CD4-positive, alpha-beta T cell treated with Interleukin-1 beta for 1 hour (primary cell): ENCODE measurements at regions not wholly inside any gene's neighbourhood (a gene's known extent, or its start where the extent isn't known, plus 50 kb on each side); places are given as distances from the start of the nearest gene placed in this dataset.

Experiments
- DNase-seq, 2 donors: peaks; one replicate each; pipeline ENCODE4 v3.0.0-alpha.2; 2020 to 2022

GRCh38 chr7:84370114-84370513, 175.5 kb upstream of the SEMA3A start:
- no peak for DNase-seq

GRCh38 chr7:84368122-84368521, 173.5 kb upstream of the SEMA3A start:
- DNase-seq = no peak

- no peak for DNase-seq
These were observed 170.1 kb upstream of the SEMA3A start for GRCh38 chr7:84364708-84365107.

- DNase-seq = no peak
These were observed 169.2 kb upstream of the SEMA3A start for GRCh38 chr7:84363741-84364140.

DNA sequence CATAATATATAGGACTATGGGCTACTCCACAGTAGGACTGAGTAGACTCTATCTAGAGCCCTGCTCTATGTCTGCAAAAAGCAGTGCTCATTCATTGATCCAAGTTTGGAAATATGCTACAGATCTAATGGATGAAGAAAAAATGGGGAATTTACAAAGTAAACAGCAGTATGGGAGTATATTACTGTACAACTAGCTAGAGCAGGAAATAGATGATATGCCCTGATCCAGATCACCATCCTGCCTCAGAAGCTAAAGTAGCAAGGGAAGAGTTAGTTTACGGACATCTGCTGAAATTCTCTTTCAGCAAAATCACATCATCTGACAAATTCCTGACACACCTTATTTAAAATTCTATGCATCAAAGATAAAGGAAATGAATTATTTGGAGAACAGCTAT, 168.2 kb upstream of the SEMA3A start:
- no peak for DNase-seq

DNA sequence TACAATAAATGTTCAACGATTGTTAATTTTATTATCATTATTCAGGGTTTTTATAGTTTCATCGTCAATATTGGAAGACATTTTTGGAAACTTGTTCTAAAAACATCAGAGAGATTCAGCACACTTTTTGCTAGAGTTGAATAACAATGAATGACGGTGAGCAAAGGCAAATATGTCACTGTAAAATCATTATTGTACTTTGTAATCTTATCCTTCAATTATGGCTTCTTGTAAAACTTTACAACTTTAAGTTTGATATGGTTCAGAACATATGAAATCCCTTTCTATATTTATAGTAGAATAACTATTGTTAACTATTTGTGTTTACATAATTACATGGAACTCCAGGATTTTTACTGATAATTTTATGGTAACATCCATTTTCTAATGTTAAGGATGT, 167.8 kb upstream of the SEMA3A start:
- no peak for DNase-seq

DNA sequence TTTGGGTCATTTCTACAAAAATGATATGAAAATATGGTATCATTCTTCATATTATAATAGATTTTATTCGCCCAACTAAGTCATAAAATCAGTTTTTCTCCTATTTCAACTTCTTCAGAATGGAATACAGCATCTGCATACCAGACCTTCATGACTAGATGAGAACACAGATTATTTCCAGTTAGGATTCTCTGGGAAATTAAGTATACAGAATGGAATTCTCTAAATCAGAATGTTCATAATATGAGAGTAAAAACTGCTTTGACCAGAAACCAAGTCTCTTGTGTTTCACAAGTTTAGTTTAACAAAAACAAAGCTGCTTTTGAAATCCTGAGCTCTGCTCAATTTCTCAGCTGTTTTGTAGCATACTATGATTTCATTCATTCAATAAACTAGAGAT, 160.3 kb upstream of the SEMA3A start:
- no peak for DNase-seq

DNA sequence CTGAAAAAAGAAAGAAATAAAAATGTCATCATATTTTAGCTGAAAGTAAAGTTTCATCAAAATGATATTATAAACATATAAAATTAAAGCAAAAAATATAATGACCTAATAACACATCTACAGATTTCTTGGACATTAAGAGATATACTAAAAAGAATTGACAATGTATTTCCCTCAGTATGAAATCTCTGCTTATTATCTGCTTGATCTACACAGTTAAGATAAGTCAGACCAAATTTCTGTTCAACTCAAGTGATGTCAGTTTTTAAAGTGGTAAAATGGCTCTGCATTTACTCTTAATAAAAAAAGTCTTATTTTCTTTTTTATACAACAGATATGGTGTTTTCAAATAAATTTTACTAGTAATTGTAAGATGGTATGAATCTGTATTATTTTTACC, 159.4 kb upstream of the SEMA3A start:
- DNase-seq = no peak

DNA sequence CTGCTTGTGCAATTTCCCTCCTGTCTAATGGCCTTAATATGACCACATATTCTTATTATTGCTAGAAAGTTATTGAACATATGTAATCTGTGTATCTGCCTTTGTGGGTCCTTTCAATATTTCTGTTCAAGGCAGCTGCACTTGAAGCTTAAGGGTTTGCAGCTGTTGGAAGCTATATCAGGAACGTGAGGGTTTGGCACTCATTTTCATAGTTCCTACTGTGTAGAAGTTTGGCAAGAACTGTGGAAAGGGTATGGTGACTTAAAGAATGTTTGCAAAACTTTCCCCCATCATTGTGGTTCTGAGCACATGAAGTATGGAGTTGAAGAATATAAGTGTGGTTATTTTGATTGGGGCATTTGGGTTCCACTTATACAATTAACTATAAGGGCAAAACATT, 144.7 kb upstream of the SEMA3A start:
- no peak for DNase-seq

DNA sequence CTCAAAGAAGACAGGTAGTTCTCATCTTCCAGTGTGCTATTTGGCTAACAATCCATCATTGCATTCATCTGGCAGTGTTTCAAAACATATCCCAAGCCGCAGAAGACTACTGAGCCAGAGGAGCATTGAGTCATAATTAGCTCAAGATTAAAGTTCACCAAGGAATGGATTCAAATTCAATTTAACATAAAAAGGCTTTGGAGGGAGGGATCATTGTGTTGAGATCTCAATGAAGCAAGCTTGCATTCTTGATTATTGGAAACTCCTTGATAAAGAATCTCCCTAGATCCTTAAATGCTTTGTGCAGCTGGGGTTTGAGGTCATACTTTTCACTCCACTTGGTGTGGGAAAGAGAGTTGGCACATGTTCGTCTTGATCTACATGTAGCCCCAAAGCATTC, 142.8 kb upstream of the SEMA3A start:
- no peak for DNase-seq

DNA sequence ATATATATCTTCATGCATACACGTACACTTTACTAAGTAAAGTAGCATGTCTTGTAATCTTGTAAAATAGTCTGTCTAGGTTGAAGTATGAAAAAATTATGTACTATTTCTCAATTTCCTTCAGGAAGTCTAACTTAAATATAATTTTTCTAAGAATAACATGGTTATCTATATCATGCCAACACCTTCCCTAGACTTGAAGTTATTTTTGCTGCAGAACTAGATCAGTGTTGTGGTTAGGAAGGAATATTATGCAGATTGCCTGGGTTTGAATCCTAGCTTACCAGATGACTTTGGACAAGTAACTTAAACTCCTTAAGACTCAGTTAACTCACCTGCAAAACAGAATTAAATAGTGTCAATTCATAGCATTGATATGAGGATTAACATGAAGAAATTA, 142.2 kb upstream of the SEMA3A start:
- DNase-seq = no peak

- no peak for DNase-seq
These were observed 141.7 kb upstream of the SEMA3A start for GRCh38 chr7:84336303-84336702.

DNA sequence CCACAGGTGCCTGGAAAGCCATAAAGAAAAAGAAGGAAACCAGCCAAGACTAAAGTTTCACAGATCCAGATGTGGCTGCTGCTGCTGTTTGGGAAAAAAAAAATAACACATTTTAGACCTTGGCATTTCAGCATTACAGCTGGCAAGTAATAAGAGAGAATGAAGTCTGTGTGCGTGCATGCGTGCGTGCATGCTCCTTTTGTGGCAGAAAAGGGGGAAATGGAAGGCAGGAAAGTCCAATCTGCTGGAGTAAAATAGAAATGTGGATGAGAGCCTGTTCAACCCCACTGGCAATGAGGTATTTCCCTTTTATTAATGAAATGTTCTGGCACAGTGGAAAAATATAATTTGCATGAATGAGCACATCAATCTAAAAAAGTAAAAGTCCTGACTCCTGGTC, 137.0 kb upstream of the SEMA3A start:
- DNase-seq = no peak

DNA sequence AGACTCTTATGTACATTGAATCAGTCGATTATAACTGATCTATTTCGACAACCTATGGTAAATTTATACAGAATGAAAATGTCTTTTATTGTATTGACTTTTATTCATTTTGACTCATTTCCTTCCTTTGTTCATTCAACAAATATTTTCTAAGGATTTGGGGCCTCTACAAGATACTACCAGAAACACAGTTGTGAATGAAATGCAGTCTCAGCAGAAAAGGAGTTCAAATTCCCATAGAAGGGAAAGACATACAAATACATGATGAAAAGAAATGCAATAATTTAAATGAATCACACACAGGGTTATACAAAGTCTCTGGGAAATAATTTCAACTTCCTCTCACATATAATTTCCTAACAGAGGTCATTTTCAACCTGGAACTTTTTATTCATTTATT, 134.0 kb upstream of the SEMA3A start:
- DNase-seq = no peak

GRCh38 chr7:84324136-84324630, 129.6 kb upstream of the SEMA3A start:
- DNase-seq = no peak

DNA sequence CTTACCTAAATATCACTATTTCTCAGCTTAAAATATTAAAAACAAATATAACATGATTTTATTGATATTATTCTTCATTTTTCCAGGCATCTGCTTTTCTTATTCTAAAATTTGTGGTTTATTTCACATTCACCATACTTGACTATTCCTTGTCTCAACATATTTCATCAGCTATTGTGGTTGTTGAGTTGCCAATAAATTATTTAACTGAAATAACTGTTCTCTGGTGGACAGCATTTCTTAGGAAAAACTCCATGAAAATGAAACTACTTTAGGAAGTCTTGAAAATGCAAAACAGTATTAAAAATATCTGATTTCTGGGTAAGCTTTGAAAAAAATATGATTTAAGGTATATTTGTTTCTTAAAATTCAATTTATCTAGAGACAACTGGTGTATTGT, 122.9 kb upstream of the SEMA3A start:
- DNase-seq = no peak

GRCh38 chr7:84314263-84314662, 119.7 kb upstream of the SEMA3A start:
- DNase-seq = no peak

- no peak for DNase-seq
These were observed 109.8 kb upstream of the SEMA3A start for GRCh38 chr7:84304407-84304806.

- no peak for DNase-seq
These were observed 108.4 kb upstream of the SEMA3A start for GRCh38 chr7:84302949-84303348.

DNA sequence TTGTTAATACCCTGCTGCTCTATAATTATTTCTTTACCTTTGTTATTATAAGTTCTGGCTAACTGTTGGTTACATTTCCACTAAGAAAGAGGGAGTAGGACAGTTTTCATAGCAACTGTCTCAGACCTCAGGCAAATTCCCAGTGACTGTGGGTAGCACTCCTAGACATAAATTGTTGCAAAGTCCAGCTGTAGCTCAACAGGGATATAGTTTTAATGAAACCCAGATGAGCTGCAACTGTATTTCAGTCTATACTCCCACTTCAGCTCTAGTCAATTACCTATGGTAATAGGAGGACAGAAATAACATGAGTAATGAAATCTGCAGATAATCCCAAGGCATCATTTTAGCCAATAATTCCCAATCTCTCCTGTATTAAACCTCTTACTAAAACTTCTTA, 103.0 kb upstream of the SEMA3A start:
- no peak for DNase-seq

DNA sequence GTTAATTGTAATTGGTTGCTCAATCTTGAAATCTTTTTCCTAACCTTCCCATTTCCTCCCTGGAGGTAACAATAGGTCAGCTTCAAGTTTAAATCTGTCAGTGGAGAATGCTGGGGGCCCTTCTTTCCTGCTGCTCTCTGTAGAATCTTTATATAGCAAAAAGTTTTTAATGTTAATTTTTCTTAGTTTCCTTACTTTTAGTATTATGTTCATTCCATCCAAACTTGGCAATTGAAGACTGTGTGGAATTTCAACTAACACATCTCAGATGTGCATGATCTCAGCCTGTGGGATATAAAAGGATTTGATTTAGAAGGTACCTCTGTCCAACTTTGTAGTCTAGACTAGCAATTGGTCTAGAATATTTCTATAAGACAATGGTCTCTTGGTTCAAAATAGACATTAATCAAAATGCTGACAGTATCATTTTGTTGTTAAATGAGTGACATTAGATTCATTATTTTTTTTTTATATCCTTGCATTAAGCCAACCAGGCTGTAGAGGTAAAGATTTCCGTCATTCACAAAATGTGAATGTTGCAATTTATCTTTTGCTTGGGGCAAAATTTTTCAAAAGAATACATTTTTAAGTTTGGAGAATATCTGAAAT, 100.4 kb upstream of the SEMA3A start:
- DNase-seq = no peak

DNA sequence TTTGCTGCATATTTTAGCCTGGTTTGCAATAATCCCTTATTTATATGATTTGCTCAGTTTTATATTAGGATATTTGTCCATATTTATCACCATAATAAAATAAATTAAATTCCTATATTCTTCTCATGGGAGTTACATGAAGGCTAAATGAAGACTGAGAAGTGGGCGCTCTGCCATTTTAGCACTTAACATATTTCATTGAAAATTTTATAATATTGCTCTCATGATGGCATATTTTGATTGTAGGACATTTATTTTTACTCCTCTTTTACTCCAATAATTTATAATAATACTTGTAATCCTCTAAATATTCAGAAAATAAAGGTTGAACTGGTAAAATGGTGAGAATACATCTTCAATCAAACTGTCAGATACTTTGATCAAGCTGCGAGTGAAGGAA, 99.8 kb upstream of the SEMA3A start:
- no peak for DNase-seq

DNA sequence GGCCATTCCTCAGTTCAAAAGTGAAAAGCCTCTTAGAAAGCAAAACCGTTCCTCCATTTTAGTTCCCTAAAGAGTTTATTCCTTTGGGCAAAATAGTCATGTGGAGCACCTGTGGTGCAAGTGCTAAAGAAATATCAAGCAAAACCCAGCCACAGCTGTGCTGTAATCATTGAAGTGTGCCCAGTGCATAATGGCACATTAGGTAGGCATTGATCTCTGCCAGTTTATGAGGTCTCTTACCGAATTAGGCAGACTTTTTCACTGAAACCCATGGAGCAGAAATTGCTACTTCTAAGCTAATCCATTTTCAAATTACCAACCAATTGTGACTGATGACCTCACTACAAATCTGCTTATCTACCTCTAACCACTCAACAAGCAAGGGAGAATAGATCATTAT, 97.2 kb upstream of the SEMA3A start:
- DNase-seq = no peak

- DNase-seq = no peak
These were observed 89.2 kb upstream of the SEMA3A start for GRCh38 chr7:84283798-84284197.

- no peak for DNase-seq
These were observed 86.9 kb upstream of the SEMA3A start for GRCh38 chr7:84281518-84281917.
